GM21737 (cell line): ENCODE measurements at regions not wholly inside any gene's neighbourhood (a gene's known extent, or its start where the extent isn't known, plus 50 kb on each side); places are given as distances from the start of the nearest gene placed in this dataset.
"Not testable (repeated sequence)": the region's sequence is repeated elsewhere in the genome, so short reads cannot be mapped to it uniquely, and the experiment has no call there.

Experiments
- ATAC-seq: cut with Tn5 transposase; IDR thresholded peaks from one replicate; pipeline ENCODE4 v1.9.1; 2021; ENCODE audit warnings: mild to moderate bottlenecking, moderate library complexity; ENCODE audit not compliant: unreplicated experiment

GRCh38 chr11:49499117-49499516 lies 290.7 kb upstream of the FOLH1 start:
- ATAC-seq, result no peak

- no peak for ATAC-seq
Observed at GRCh38 chr11:49505231-49505630, 296.8 kb upstream of the FOLH1 start.

- peak; percentile 78 for ATAC-seq
Observed at GRCh38 chr11:49526240-49526829, 317.9 kb upstream of the FOLH1 start.

DNA sequence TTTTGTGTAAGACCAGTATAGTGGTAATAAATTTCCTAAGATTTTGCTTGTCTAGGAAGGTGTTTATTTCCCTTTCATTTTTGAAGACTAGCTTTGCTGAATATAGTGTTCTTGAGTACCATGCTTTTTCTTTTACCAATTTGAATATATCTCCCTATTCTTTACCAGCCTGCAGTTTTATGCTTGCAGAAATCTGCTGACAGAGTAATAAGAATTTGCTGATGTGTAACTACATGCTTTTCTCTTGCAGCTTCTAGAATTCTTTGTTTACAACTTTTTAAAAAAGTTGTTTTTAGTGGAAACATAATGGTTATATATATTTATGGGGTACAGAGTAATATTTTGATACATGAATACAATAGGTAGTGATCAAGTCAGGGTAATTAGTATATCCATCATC lies 324.8 kb upstream of the FOLH1 start:
- ATAC-seq, result no peak

DNA sequence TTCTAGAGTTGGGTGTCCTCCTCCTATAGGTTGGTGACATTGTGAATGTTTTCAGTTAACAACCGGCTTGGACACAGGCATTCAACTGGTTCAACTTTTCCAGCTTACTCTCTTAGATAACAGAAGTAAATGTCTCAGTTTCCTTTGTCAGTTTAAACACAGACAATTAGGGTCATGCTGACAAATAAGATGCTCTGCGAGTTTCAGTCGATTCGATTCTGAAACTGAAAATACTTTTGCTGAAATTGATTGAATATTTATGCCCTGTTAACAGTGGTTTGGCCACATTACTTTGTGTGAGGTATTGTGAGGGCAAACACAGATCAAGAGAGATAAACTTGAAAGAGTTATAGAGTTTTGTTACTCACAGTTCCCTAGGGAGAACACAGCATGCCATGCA lies 330.5 kb upstream of the FOLH1 start:
- ATAC-seq, result not testable (repeated sequence)

GRCh38 chr11:49558261-49558847 lies 350.0 kb upstream of the FOLH1 start:
- not testable (repeated sequence) for ATAC-seq

GRCh38 chr11:49560593-49560992 lies 352.2 kb upstream of the FOLH1 start:
- ATAC-seq, result not testable (repeated sequence)

GRCh38 chr11:49561240-49561880 lies 353.0 kb upstream of the FOLH1 start:
- ATAC-seq, result not testable (repeated sequence)

GRCh38 chr11:49562262-49562661 lies 353.9 kb upstream of the FOLH1 start:
- ATAC-seq, result not testable (repeated sequence)

DNA sequence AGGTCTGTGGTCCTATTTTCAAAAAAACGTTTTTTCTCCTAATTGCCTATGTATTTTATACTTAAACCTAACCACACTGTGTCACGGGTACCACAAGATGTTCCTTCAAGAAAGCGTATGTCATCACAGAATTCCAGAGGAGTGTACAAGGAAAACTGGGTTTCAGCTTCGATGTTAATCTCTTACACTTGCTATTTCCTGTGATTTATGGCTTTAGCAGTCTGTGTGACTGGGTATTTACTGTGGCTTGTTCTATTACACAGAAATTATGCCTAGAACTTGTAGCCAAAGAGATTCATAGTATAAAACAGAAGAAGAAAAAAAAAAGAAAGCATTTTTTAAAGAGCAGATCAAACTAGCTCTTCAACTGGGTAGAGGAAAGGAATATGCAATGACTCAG lies 371.1 kb upstream of the FOLH1 start:
- not testable (repeated sequence) for ATAC-seq

GRCh38 chr11:49585495-49585894 lies 366.7 kb upstream of the OR4C13 start:
- ATAC-seq, result not testable (repeated sequence)

DNA sequence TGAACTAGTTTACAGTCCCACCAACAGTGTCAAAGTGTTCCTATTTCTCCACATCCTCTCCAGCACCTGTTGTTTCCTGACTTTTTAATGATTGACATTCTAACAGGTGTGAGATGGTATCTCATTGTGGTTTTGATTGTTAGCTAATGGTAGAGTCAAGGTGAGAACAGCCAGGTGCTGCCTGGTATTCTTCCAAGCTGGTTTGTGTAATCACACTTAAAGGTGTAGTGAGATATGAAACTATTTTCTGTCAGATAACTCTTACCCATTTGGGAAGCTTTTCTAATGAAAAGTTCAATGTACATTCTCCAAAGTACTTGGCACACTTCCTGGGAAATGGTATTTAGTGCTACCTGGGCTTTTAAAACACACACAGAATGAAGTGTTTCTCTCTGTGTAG lies 343.3 kb upstream of the OR4C13 start:
- ATAC-seq, result not testable (repeated sequence)

- ATAC-seq, result not testable (repeated sequence)
Observed at GRCh38 chr11:49623872-49624271, 328.3 kb upstream of the OR4C13 start.

- not testable (repeated sequence) for ATAC-seq
Observed at GRCh38 chr11:49670705-49671104, 281.5 kb upstream of the OR4C13 start.

GRCh38 chr11:49702121-49702520 lies 250.1 kb upstream of the OR4C13 start:
- not testable (repeated sequence) for ATAC-seq

- ATAC-seq, result not testable (repeated sequence)
Observed at GRCh38 chr11:49750447-49750846, 201.7 kb upstream of the OR4C13 start.

GRCh38 chr11:49750960-49751359 lies 201.2 kb upstream of the OR4C13 start:
- ATAC-seq, result not testable (repeated sequence)

DNA sequence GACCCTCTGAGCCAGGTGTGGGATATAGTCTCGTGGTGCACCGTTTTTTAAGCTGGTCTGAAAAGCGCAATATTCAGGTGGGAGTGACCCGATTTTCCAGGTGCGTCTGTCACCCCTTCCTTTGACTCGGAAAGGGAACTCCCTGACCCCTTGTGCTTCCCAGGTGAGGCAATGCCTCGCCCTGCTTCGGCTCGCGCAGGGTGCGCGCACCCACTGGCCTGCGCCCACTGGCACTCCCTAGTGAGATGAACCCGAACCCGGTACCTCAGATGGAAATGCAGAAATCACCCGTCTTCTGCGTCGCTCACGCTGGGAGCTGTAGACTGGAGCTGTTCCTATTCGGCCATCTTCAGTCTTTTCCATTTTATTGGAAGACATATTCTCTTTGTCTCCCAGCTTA lies 171.4 kb upstream of the OR4C13 start:
- ATAC-seq, result not testable (repeated sequence)

GRCh38 chr11:49782000-49782399 lies 170.2 kb upstream of the OR4C13 start:
- not testable (repeated sequence) for ATAC-seq

- not testable (repeated sequence) for ATAC-seq
Observed at GRCh38 chr11:49783841-49784240, 168.3 kb upstream of the OR4C13 start.

DNA sequence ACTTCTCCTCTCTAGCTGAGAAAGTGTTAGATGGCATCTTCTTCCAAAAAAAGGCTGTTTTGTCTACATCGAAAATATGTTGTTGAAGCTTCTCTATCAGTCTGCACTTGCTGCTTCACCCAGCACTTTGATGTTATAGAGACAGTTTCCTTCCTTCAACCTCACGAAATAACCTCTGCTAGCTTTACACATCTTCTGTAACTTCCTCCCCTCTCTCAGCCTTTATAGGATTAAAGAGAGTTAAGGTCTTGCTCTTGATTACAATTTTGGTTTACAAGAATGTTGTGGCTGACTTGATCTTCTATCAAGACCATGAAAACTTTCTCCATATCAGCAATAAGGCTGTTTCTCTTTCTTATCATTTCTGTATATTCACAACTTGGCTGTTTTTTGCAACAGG lies 162.4 kb upstream of the OR4C13 start:
- not testable (repeated sequence) for ATAC-seq

- ATAC-seq, result not testable (repeated sequence)
Observed at GRCh38 chr11:49798206-49798837, 153.9 kb upstream of the OR4C13 start.
